Cerebellar cortex (tissue), 1 donor: ENCODE measurements at regions not wholly inside any gene's neighbourhood (a gene's known extent, or its start where the extent isn't known, plus 50 kb on each side); places are given as distances from the start of the nearest gene placed in this dataset.
A peak's percentile ranks its signal among the peaks of the same experiment; 100 is the strongest.
"Not testable (repeated sequence)": the region's sequence is repeated elsewhere in the genome, so short reads cannot be mapped to it uniquely, and the experiment has no call there.

ENCODE experiments used
- DNase-seq: peaks from one replicate; pipeline ENCODE4 v3.0.0-alpha.2; 2015; ENCODE audit warnings: low spot score

- DNase-seq = no peak
These were observed 129.8 kb downstream of the SEC23A start for GRCh38 chr14:38973083-38973700.

GRCh38 chr14:38972511-38972910 lies 130.5 kb downstream of the SEC23A start:
- no peak for DNase-seq

GRCh38 chr14:38971258-38971921 lies 131.6 kb downstream of the SEC23A start:
- no peak for DNase-seq

GRCh38 chr14:38964630-38965029 lies 138.4 kb downstream of the SEC23A start:
- no peak for DNase-seq

- no peak for DNase-seq
These were observed 142.0 kb downstream of the SEC23A start for GRCh38 chr14:38960946-38961531.

- DNase-seq = no peak
These were observed 144.0 kb downstream of the SEC23A start for GRCh38 chr14:38959021-38959420.

- no peak for DNase-seq
These were observed 144.4 kb downstream of the SEC23A start for GRCh38 chr14:38958589-38958988.

GRCh38 chr14:38951451-38951850 lies 151.6 kb downstream of the SEC23A start:
- DNase-seq = no peak

- no peak for DNase-seq
These were observed 152.4 kb downstream of the SEC23A start for GRCh38 chr14:38950676-38951075.

GRCh38 chr14:38948576-38948975 lies 154.5 kb downstream of the SEC23A start:
- DNase-seq = no peak

GRCh38 chr14:38948171-38948570 lies 154.9 kb downstream of the SEC23A start:
- DNase-seq = no peak

- DNase-seq = no peak
These were observed 155.7 kb downstream of the SEC23A start for GRCh38 chr14:38947343-38947742.

GRCh38 chr14:38944691-38945090 lies 158.3 kb downstream of the SEC23A start:
- peak; percentile 47 for DNase-seq

- DNase-seq = no peak
These were observed 161.5 kb downstream of the SEC23A start for GRCh38 chr14:38941488-38941887.

GRCh38 chr14:38932653-38933000 lies 170.4 kb downstream of the SEC23A start:
- DNase-seq = not testable (repeated sequence)

- no peak for DNase-seq
These were observed 170.9 kb downstream of the SEC23A start for GRCh38 chr14:38931969-38932652.

GRCh38 chr14:38930898-38931297 lies 172.1 kb downstream of the SEC23A start:
- no peak for DNase-seq

- no peak for DNase-seq
These were observed 173.0 kb downstream of the SEC23A start for GRCh38 chr14:38930022-38930421.

GRCh38 chr14:38929416-38929815 lies 173.6 kb downstream of the SEC23A start:
- DNase-seq = no peak

- not testable (repeated sequence) for DNase-seq
These were observed 181.1 kb downstream of the SEC23A start for GRCh38 chr14:38921893-38922292.

- DNase-seq = no peak
These were observed 187.9 kb downstream of the SEC23A start for GRCh38 chr14:38915125-38915524.

GRCh38 chr14:38910092-38910491 lies 192.9 kb downstream of the SEC23A start:
- DNase-seq = no peak

GRCh38 chr14:38904959-38905358 lies 198.1 kb downstream of the SEC23A start:
- no peak for DNase-seq
